GM23338 (cell line): ENCODE measurements at regions not wholly inside any gene's neighbourhood (a gene's known extent, or its start where the extent isn't known, plus 50 kb on each side); places are given as distances from the start of the nearest gene placed in this dataset.

Experiments used
- ATAC-seq: fragments of 200-7000 bp; cut with Tn5 transposase; 3 replicates; pipeline ENCODE4 v1.9.1; 2020
- DNase-seq: peaks from one replicate; pipeline ENCODE4 v3.0.0-alpha.2; 2015; ENCODE audit warnings: low spot score
- H2AFZ ChIP-seq: fragments of 200-600 bp; sonication (generic); 2 replicates; pipeline ENCODE4 v1.8.0; 2016; ENCODE audit warnings: antibody characterized with exemption, mild to moderate bottlenecking, moderate library complexity
- H3F3A ChIP-seq: fragments of 200-600 bp; sonication (generic); replicated peaks from 2 replicates; pipeline ENCODE4 v1.8.0; 2017; ENCODE audit warnings: antibody characterized with exemption, mixed run types, low read depth
- H3K27ac ChIP-seq: fragments of 200-600 bp; sonication (generic); 2 replicates; pipeline ENCODE4 v1.6.1; 2016; ENCODE audit warnings: low read depth
- H3K27me3 ChIP-seq: fragments of 200-600 bp; sonication (generic); 2 replicates; pipeline ENCODE4 v1.8.0; 2016; ENCODE audit warnings: mild to moderate bottlenecking, mixed run types, moderate library complexity; ENCODE audit not compliant: insufficient read depth
- H3K36me3 ChIP-seq: fragments of 200-600 bp; sonication (generic); 2 replicates; pipeline ENCODE4 v1.8.0; 2016; ENCODE audit warnings: mild to moderate bottlenecking; ENCODE audit not compliant: insufficient read depth
- H3K4me1 ChIP-seq: fragments of 200-600 bp; sonication (generic); 2 replicates; pipeline ENCODE4 v1.8.0; 2016; ENCODE audit warnings: mild to moderate bottlenecking, moderate library complexity; ENCODE audit not compliant: insufficient read depth
- H3K4me2 ChIP-seq: fragments of 200-600 bp; sonication (generic); 2 replicates; pipeline ENCODE4 v1.7.1; 2017; ENCODE audit warnings: mixed run types
- H3K4me3 ChIP-seq: fragments of 200-600 bp; sonication (generic); 2 replicates; pipeline ENCODE4 v1.6.1; 2016; ENCODE audit warnings: mixed run types
- H3K79me2 ChIP-seq: fragments of 200-600 bp; sonication (generic); replicated peaks from 2 replicates; pipeline ENCODE4 v1.8.0; 2017; ENCODE audit warnings: mild to moderate bottlenecking; ENCODE audit not compliant: insufficient read depth
- H3K9me2 ChIP-seq: fragments of 200-600 bp; sonication (generic); 2 replicates; pipeline ENCODE4 v1.8.0; 2017; ENCODE audit not compliant: insufficient read depth
- H4K20me1 ChIP-seq: fragments of 200-600 bp; sonication (generic); replicated peaks from 2 replicates; pipeline ENCODE4 v1.8.0; 2017; ENCODE audit warnings: mild to moderate bottlenecking; ENCODE audit not compliant: insufficient read depth
- H3K27ac Mint-ChIP-seq: 2 replicates; pipeline ENCODE4 v1.8.0; 2020; ENCODE audit warnings: inconsistent platforms, mild to moderate bottlenecking, moderate library complexity, mixed read lengths
- H3K27me3 Mint-ChIP-seq: 3 replicates; pipeline ENCODE4 v1.8.0; 2022; ENCODE audit warnings: low read depth, mild to moderate bottlenecking, moderate library complexity, mixed read lengths, inconsistent platforms; ENCODE audit not compliant: insufficient read depth, poor library complexity
- H3K36me3 Mint-ChIP-seq: 3 replicates; pipeline ENCODE4 v1.8.0; 2021; ENCODE audit warnings: low read depth, mild to moderate bottlenecking, inconsistent platforms, moderate library complexity, mixed read lengths
- H3K4me1 Mint-ChIP-seq: 3 replicates; pipeline ENCODE4 v1.8.0; 2020; ENCODE audit warnings: mild to moderate bottlenecking, inconsistent platforms, mixed read lengths
- H3K4me3 Mint-ChIP-seq: 3 replicates; pipeline ENCODE4 v1.8.0; 2021; ENCODE audit warnings: moderate library complexity, mild to moderate bottlenecking, inconsistent platforms, mixed read lengths
- H3K9me3 Mint-ChIP-seq: 3 replicates; pipeline ENCODE4 v1.8.0; 2020; ENCODE audit warnings: moderate library complexity, mild to moderate bottlenecking, inconsistent platforms, mixed read lengths
- CREB1 ChIP-seq: fragments of 250-450 bp; sonication (Bioruptor Pico); IDR thresholded peaks from 2 replicates; pipeline ENCODE4 v1.5.0; 2020; ENCODE audit warnings: low read depth, mild to moderate bottlenecking, moderate library complexity
- EZH2 ChIP-seq: fragments of 200-600 bp; sonication (generic); IDR thresholded peaks from one replicate; pipeline ENCODE4 v1.8.0; 2017; ENCODE audit warnings: antibody characterized with exemption, mild to moderate bottlenecking, low read depth; ENCODE audit not compliant: unreplicated experiment
- EZH2phosphoT487 ChIP-seq: fragments of 200-600 bp; sonication (generic); IDR thresholded peaks from one replicate; pipeline ENCODE4 v1.8.1; 2018; ENCODE audit warnings: antibody characterized with exemption; ENCODE audit not compliant: unreplicated experiment
- NANOG ChIP-seq: IDR thresholded peaks from 2 replicates; pipeline ENCODE4 v1.6.1; 2016; ENCODE audit warnings: antibody characterized with exemption, borderline replicate concordance
- POLR2AphosphoS5 ChIP-seq: IDR thresholded peaks from 2 replicates; pipeline ENCODE4 v1.6.1; 2016; ENCODE audit warnings: antibody characterized with exemption, low read depth
- REST ChIP-seq: IDR thresholded peaks from one replicate; pipeline ENCODE4 v1.6.1; 2018; ENCODE audit warnings: antibody characterized with exemption; ENCODE audit not compliant: unreplicated experiment
- ZNF114 ChIP-seq: fragments of 250-450 bp; sonication (Bioruptor Pico); IDR thresholded peaks from 2 replicates; pipeline ENCODE4 v1.5.0; 2020; ENCODE audit warnings: mild to moderate bottlenecking, moderate library complexity
- ZNF462 ChIP-seq: fragments of 250-450 bp; sonication (Bioruptor Pico); IDR thresholded peaks from 2 replicates; pipeline ENCODE4 v1.5.0; 2020; ENCODE audit warnings: mild to moderate bottlenecking, moderate library complexity

GRCh38 chr9:80498001-80498555 lies 926.3 kb downstream of the TLE4 start:
- Mint-ChIP-seq H3K36me3 (no peaks in the 10 kb centered on the region), H3K4me3 (no peak overlapping the region), H3K27me3 (peaks cover 2% of the 10 kb centered on the region), H3K27ac (no peak overlapping the region), H3K9me3 (peaks cover 9% of the 10 kb centered on the region), H3K4me1 (peaks cover 6% of the 10 kb centered on the region; the same call in 1 of the 3 replicates)
- Histone ChIP-seq H3K36me3 (no peaks in the 10 kb centered on the region), H2AFZ (0 out of 2 replicates have a peak overlapping the region, but pooled peaks have one; percentile 18), H3K4me1 (no peaks in the 10 kb centered on the region), H3F3A (no peaks in the 10 kb centered on the region), H3K4me2 (no peak overlapping the region), H3K27ac (no peak overlapping the region), H3K9me2 (no peaks in the 10 kb centered on the region), H3K79me2 (no peaks in the 10 kb centered on the region), H3K4me3 (no peak overlapping the region), H3K27me3 (no peaks in the 10 kb centered on the region), H4K20me1 (no peaks in the 10 kb centered on the region)
- DNase-seq (no peak), ATAC-seq (no peak)
- TF ChIP-seq POLR2AphosphoS5 (no peak), CREB1 (CRISPR knock-in tag) (no peak), ZNF462 (no peak)

- ATAC-seq, result no peak
- H3K27ac Mint-ChIP-seq, result no peak overlapping the region
- no peaks in the 10 kb centered on the region for H3K27me3 Mint-ChIP-seq
- TF ChIP-seq EZH2, result no peak
- no peak for TF ChIP-seq REST
- no peak for TF ChIP-seq EZH2phosphoT487
- no peak for TF ChIP-seq NANOG
- TF ChIP-seq ZNF114 (CRISPR knock-in tag), result no peak
- TF ChIP-seq POLR2AphosphoS5, result no peak
These were observed 925.3 kb downstream of the TLE4 start for GRCh38 chr9:80496901-80497556.

More at GRCh38 chr9:80496901-80497556, 925.3 kb downstream of the TLE4 start:
- no peak overlapping the region for H3K4me3 Mint-ChIP-seq
- Histone ChIP-seq H3K9me2 (no peaks in the 10 kb centered on the region), H3K27ac (no peak overlapping the region), H3K4me3 (no peak overlapping the region), H3K4me2 (no peak overlapping the region), H4K20me1 (no peaks in the 10 kb centered on the region), H3K4me1 (no peaks in the 10 kb centered on the region), H3K36me3 (no peaks in the 10 kb centered on the region), H3F3A (no peaks in the 10 kb centered on the region), H3K79me2 (no peaks in the 10 kb centered on the region), H3K27me3 (no peaks in the 10 kb centered on the region), H2AFZ (peak overlapping the region; percentile 23; the same call in 1 of the 2 replicates)
- no peak for DNase-seq
- H3K36me3 Mint-ChIP-seq, result no peaks in the 10 kb centered on the region
- peaks cover 9% of the 10 kb centered on the region for H3K9me3 Mint-ChIP-seq
- H3K4me1 Mint-ChIP-seq, result peaks cover 6% of the 10 kb centered on the region; the same call in 1 of the 3 replicates
